ENCODE measurements at regions not wholly inside any gene's neighbourhood (a gene's known extent, or its start where the extent isn't known, plus 50 kb on each side); places are given as distances from the start of the nearest gene placed in this dataset.

- no peak for DNase-seq
Observed at GRCh38 chr14:94953541-94954260, 183.8 kb upstream of the GSC start.

GRCh38 chr14:94952097-94952496, 182.2 kb upstream of the GSC start:
- DNase-seq, result no peak

GRCh38 chr14:94946244-94946643, 176.3 kb upstream of the GSC start:
- DNase-seq, result no peak

GRCh38 chr14:94945615-94946014, 175.7 kb upstream of the GSC start:
- no peak for DNase-seq

GRCh38 chr14:94944636-94945258, 174.8 kb upstream of the GSC start:
- no peak for DNase-seq

GRCh38 chr14:94942601-94943000, 172.7 kb upstream of the GSC start:
- DNase-seq, result no peak

GRCh38 chr14:94941311-94941710, 171.4 kb upstream of the GSC start:
- no peak for DNase-seq

GRCh38 chr14:94940263-94940993, 170.5 kb upstream of the GSC start:
- DNase-seq, result no peak

GRCh38 chr14:94938016-94938415, 168.1 kb upstream of the GSC start:
- no peak for DNase-seq

GRCh38 chr14:94936901-94937685, 167.2 kb upstream of the GSC start:
- DNase-seq, result peak in 6 of 14 donors; percentile 26 to 83 (median 53)

- peak in 11 of 14 donors; percentile 13 to 83 (median 58) for DNase-seq
Observed at GRCh38 chr14:94936401-94936892, 166.5 kb upstream of the GSC start.

- DNase-seq, result peak in 1 of 14 donors; percentile 6
Observed at GRCh38 chr14:94935706-94936300, 165.9 kb upstream of the GSC start.

GRCh38 chr14:94934276-94934810, 164.4 kb upstream of the GSC start:
- no peak for DNase-seq

- DNase-seq, result no peak
Observed at GRCh38 chr14:94933486-94933885, 163.6 kb upstream of the GSC start.

GRCh38 chr14:94932589-94932988, 162.7 kb upstream of the GSC start:
- DNase-seq, result no peak

- DNase-seq, result no peak
Observed at GRCh38 chr14:94930690-94931089, 160.8 kb upstream of the GSC start.

GRCh38 chr14:94929354-94929753, 159.4 kb upstream of the GSC start:
- DNase-seq, result no peak

- DNase-seq, result no peak
Observed at GRCh38 chr14:94926176-94926575, 156.3 kb upstream of the GSC start.

- DNase-seq, result no peak
Observed at GRCh38 chr14:94925416-94926173, 155.7 kb upstream of the GSC start.

GRCh38 chr14:94924189-94924588, 154.3 kb upstream of the GSC start:
- no peak for DNase-seq

- DNase-seq, result no peak
Observed at GRCh38 chr14:94923786-94924185, 153.9 kb upstream of the GSC start.

Measured in C1 segment of cervical spinal cord (tissue), 14 donors.